ENCODE measurements at regions not wholly inside any gene's neighbourhood (a gene's known extent, or its start where the extent isn't known, plus 50 kb on each side); places are given as distances from the start of the nearest gene placed in this dataset.
"Not testable (repeated sequence)": the region's sequence is repeated elsewhere in the genome, so short reads cannot be mapped to it uniquely, and the experiment has no call there.

DNA sequence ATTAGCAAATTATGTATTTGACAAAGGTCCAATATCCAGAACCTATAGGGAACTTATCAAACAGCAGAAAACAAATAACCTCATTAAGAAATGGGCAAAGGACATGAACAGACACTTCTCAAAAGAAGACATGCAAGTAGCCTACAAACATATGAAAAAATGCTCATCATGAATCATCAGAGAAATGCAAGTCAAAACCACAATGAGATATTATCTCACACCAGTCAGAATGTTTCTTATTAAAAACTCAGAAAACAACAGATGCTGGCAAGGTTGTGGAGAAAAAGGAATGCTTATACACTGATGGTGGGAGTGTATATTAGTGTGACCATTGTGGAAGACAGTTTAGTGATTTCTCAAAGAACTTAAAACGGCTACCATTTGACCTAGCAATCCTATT is 116.1 kb upstream of the CRBN start:
- no peak for DNase-seq (ENCODE audit: unreplicated experiment)
- TF ChIP-seq, protein P1, sequence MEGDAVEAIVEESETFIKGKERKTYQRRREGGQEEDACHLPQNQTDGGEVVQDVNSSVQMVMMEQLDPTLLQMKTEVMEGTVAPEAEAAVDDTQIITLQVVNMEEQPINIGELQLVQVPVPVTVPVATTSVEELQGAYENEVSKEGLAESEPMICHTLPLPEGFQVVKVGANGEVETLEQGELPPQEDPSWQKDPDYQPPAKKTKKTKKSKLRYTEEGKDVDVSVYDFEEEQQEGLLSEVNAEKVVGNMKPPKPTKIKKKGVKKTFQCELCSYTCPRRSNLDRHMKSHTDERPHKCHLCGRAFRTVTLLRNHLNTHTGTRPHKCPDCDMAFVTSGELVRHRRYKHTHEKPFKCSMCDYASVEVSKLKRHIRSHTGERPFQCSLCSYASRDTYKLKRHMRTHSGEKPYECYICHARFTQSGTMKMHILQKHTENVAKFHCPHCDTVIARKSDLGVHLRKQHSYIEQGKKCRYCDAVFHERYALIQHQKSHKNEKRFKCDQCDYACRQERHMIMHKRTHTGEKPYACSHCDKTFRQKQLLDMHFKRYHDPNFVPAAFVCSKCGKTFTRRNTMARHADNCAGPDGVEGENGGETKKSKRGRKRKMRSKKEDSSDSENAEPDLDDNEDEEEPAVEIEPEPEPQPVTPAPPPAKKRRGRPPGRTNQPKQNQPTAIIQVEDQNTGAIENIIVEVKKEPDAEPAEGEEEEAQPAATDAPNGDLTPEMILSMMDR (IDR thresholded peaks at IDR 0.05; ENCODE audit: unreplicated experiment): no peak
- H3K27me3 Mint-ChIP-seq (ENCODE audit: insufficient read depth, unreplicated experiment): no peaks in the 10 kb centered on the region
- no peaks in the 10 kb centered on the region for H3K4me1 Mint-ChIP-seq (ENCODE audit: insufficient read depth, unreplicated experiment)
- H3K4me3 Mint-ChIP-seq (ENCODE audit: unreplicated experiment): no peak overlapping the region
- POLR2A ChIA-PET: no interaction called here
- peaks cover 11% of the 10 kb centered on the region for H3K9me3 Mint-ChIP-seq (ENCODE audit: unreplicated experiment)
- H3K36me3 Mint-ChIP-seq (ENCODE audit: insufficient read depth, unreplicated experiment): no peaks in the 10 kb centered on the region
- no TSS peak for BruUV-seq (replicated peaks)
- CTCF ChIA-PET: no interaction called here
- H3K27ac Mint-ChIP-seq (ENCODE audit: low read depth, unreplicated experiment): no peak overlapping the region
- intact Hi-C loops (cut with micrococcal nuclease): no loop called here

DNA sequence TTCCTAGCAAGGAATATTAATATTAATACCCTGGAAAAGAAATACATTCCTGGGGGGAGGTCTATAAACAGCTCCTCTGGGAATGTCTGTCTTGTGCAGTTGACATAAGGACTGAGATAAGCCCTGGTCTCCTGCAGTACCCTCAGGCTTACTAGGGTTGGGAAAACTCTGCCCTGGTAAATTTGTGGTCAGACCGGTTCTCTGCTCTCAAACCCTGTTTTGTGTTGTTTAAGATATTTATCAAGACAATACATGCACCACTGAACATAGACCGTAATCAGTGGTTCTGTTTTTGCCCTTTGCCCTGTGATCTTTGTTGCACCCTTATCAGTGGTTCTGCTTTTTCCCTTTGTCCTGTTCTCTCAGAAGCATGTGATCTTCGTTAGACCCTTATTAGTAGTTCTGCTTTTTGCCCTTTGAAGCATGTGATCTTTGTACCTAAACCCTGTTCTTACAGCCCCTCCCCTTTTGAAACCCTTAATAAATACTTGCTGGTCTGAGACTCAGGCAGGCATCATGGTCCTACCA is 112.3 kb upstream of the CRBN start:
- H3K36me3 Mint-ChIP-seq (ENCODE audit: insufficient read depth, unreplicated experiment); H3K4me3 Mint-ChIP-seq (ENCODE audit: unreplicated experiment); H3K27ac Mint-ChIP-seq (ENCODE audit: low read depth, unreplicated experiment); H3K4me1 Mint-ChIP-seq (ENCODE audit: insufficient read depth, unreplicated experiment); intact Hi-C loops (cut with micrococcal nuclease); POLR2A ChIA-PET; DNase-seq (ENCODE audit: unreplicated experiment); H3K27me3 Mint-ChIP-seq (ENCODE audit: insufficient read depth, unreplicated experiment); BruUV-seq (replicated peaks): not testable (repeated sequence)
- CTCF ChIA-PET: interaction anchor here (0.7 kb wide), 1 partner anchor 323 kb away, joined by 3 read pairs; no protein-coding TSS in a partner anchor
- H3K9me3 Mint-ChIP-seq (ENCODE audit: unreplicated experiment): peaks cover 11% of the 10 kb centered on the region

DNA sequence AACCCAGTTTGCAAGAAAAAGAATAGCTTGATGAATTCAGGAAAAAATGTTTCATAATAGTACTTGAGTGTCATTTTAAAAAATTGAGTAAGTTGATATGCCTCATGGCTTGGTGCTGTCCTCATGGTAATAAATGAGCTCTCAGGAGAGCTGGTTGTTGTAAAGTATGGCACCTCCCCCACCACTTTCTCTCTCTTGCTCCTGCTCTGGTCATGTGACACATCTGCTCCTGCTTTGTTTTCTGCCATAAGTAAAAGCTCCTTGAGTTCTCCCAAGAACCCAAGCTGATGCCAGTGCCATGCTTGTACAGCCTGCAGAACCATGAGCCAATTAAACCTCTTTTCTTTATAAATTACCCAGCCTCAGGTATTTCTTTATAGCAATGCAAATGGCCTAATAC is 108.8 kb upstream of the CRBN start:
- Mint-ChIP-seq H3K4me3 (ENCODE audit: unreplicated experiment) (no peak overlapping the region), H3K36me3 (ENCODE audit: insufficient read depth, unreplicated experiment) (no peaks in the 10 kb centered on the region), H3K27me3 (ENCODE audit: insufficient read depth, unreplicated experiment) (peaks cover 19% of the 10 kb centered on the region), H3K9me3 (ENCODE audit: unreplicated experiment) (peaks cover 19% of the 10 kb centered on the region), H3K27ac (ENCODE audit: low read depth, unreplicated experiment) (no peak overlapping the region), H3K4me1 (ENCODE audit: insufficient read depth, unreplicated experiment) (no peaks in the 10 kb centered on the region)
- no TSS peak for BruUV-seq (replicated peaks)
- TF ChIP-seq, protein P1 (IDR thresholded peaks at IDR 0.05; ENCODE audit: unreplicated experiment): no peak
- POLR2A ChIA-PET: no interaction called here
- DNase-seq (ENCODE audit: unreplicated experiment): no peak
- intact Hi-C loops (cut with micrococcal nuclease): no loop called here
- CTCF ChIA-PET: interaction anchor here (0.6 kb wide), 1 partner anchor 984 kb away, joined by 3 read pairs; no protein-coding TSS in a partner anchor

DNA sequence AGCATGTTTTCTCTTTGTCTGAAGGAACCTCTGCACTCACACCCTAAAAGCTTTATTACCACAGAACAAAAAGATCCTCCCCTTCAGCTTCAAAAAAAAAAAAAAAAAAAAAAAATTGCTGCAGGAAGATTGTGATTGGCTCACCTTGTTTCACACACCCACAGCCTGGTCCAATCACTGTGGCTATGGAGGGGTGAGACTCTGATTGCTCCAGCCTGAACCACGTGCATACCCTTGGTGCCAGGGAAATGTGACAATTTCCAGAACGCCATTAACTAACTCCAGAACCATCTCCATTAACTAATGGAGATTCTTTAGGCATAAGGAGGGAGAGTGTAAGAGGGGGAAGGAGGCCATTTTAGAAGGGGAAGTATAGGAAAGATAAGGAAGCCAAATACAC is 106.5 kb upstream of the CRBN start:
- no TSS peak for BruUV-seq (replicated peaks)

More for the DNA sequence above, 106.5 kb upstream of the CRBN start:
- TF ChIP-seq, protein P1 (IDR thresholded peaks at IDR 0.05; ENCODE audit: unreplicated experiment): no peak
- intact Hi-C loops (cut with micrococcal nuclease): no loop called here
- no peaks in the 10 kb centered on the region for H3K4me1 Mint-ChIP-seq (ENCODE audit: insufficient read depth, unreplicated experiment)
- peaks cover 8% of the 10 kb centered on the region for H3K9me3 Mint-ChIP-seq (ENCODE audit: unreplicated experiment)
- peak overlapping the region; percentile 35 for H3K4me3 Mint-ChIP-seq (ENCODE audit: unreplicated experiment)
- H3K27me3 Mint-ChIP-seq (ENCODE audit: insufficient read depth, unreplicated experiment): peaks cover 19% of the 10 kb centered on the region
- DNase-seq (ENCODE audit: unreplicated experiment): no peak
- ChIA-PET CTCF (interaction anchor here (0.7 kb wide), 1 partner anchor 713 kb away, joined by 3 read pairs; no protein-coding TSS in a partner anchor), POLR2A (no interaction called here)
- H3K27ac Mint-ChIP-seq (ENCODE audit: low read depth, unreplicated experiment): no peak overlapping the region
- H3K36me3 Mint-ChIP-seq (ENCODE audit: insufficient read depth, unreplicated experiment): no peaks in the 10 kb centered on the region
